Urothelium cell line (cell line): ENCODE measurements at regions not wholly inside any gene's neighbourhood (a gene's known extent, or its start where the extent isn't known, plus 50 kb on each side); places are given as distances from the start of the nearest gene placed in this dataset.
"Not testable (repeated sequence)": the region's sequence is repeated elsewhere in the genome, so short reads cannot be mapped to it uniquely, and the experiment has no call there.

Experiments used
- DNase-seq: peaks from one replicate; pipeline ENCODE4 v3.0.0; 2011; ENCODE audit warnings: low spot score, mixed read lengths
- FAIRE-seq: peaks from 2 replicates; lab custom pipeline; 2011; peaks lifted over from hg19 to GRCh38; lab: Jason Lieb, UNC

DNA sequence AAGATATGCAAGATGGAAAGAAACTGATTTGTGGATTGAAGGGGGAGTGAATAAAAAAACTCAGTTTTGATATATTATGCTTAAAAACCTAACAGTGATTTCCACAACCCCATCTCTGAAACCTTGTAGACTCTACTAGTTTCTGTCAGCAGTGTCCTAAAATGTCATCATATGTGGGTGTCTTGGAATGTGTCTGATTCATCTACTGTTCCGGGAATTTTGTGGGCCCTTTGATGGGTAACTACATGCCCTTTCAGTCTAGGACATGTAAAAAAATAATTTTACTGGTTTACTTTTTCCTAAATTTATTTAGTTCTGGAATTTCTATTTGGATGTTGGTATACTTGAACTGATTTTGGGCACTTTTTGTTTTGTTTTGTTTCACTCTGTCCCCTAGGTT, 118.9 kb upstream of the NMUR2 start:
- DNase-seq (peak; percentile 41), FAIRE-seq (no peak)

DNA sequence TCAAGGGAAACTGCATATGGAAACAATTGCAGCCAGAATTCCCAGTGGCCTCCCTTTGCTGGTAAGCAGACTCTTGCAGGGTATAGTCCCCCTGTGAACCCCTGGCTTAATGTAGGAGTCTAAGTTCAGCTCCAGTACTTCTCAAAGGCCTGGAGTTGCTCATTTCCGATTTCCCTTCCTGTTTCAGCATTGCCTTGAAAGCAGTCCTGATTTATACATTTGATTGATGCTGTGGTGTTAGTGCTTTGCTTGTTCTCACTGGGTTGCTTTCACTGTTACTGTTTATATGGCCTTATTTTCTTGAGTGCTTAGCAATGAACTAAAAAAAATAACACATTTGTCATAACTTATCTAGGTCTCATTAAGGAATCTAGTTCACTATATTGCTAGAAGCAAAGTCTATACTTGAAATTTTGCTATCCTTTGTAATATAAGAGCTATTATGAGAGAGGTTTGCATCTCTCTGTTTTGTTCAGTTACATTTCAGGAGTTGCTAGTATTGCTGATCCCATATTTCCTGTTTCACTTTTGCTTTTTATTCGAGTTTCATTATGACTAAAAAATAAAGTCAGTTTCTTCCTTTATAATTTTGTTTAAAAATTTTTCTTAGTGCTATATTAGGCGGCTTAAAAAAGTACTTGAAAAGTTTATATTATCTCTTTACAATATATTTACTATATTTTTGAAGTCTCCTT, 122.4 kb upstream of the NMUR2 start:
- no peak for FAIRE-seq
- DNase-seq = no peak

DNA sequence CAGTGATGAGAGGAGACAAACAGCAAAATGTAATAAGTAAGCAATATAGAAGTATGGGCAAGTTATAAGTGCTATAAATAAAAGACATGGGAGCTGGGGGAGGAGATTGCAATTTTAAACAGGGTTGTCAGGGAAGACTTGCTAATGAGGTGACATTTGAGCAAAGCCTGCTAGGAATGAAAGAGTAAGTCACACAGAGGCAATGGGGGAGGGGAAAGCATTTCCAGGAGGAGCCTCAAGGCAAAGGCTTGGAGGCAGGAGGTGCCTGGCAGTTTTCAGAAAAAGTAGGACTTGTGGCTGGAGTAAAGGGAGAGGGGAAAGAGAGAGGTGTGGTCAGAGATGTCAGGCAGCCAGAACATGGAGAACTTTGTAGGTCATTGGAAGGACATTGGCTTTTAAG, 124.4 kb upstream of the NMUR2 start:
- DNase-seq = no peak
- FAIRE-seq = no peak

DNA sequence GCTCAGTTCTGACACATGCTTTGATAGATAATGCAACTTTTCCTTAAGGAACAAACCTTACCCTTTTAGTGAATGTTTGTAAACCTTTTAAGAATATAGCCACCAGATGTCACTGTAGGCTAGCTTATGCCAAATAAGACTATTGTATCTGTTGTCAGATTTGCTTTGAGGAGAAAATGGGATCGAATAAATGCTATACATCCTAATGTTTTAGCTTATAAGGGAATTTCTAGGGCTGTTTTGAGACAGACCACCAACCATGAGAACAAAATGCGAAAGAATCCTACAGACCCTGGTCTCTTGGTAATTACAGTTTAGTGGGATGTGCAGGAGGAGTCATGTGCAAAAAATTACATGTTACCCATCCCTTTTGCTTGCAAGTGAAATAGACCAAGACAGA, 127.6 kb upstream of the NMUR2 start:
- DNase-seq = peak; percentile 40
- no peak for FAIRE-seq

DNA sequence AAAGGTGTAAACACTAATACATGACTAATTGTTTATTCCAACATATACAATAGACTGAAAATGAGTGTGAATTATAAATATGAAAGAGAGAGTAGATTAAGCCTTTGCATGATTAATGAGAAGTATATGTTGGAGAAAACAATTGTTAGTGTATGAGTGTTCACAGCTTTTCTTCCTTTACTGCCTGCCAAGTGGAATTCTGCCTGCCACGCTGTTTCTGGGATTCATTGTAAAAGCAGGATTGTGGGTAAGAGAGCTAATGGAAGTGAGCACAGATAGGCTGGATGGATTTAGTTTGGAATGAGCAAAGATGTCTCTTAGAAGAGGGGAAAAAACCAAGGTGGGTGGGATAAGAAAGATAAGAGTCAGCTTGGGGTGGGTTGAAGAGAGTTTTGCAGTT, 129.6 kb upstream of the NMUR2 start:
- DNase-seq (no peak), FAIRE-seq (no peak)

DNA sequence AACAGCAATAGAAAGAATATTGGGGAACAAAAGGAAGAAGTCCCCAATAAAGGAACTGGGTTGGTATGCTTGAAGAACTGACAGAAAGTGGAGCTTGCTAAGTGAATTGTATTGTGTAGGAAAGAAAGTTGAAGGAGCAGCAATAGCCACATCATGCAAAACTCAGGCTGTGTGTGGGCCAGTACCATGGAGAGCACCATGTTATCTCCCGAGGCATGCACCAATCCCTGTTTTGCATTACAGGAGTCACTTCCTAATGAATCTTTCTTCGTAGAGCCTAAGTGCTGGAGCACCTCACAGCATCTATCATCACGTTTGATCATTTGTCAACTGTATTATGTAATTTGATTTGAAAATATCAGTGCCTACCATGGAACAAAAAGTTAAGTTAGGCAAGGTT, 137.7 kb upstream of the NMUR2 start:
- FAIRE-seq (no peak), DNase-seq (peak; percentile 36)

DNA sequence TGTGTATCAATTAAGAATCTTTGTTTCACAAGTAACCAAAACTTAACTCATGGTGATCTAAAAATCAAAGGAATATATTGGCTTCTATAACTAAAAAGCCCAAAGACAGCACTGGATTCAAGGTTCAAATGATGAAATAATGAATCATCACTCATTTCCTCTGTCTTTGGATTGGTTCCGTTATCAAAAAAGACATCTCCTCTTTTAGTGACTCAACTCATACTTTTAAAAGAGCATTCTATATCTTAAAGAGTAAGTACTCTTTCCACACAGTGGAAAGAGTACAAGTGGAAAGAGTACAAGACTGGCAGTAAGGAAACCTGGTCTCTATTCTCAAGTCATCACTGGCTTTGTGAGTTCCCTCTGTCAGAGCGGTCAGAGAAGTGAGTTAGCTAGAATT, 141.4 kb upstream of the NMUR2 start:
- DNase-seq (no peak), FAIRE-seq (no peak)

DNA sequence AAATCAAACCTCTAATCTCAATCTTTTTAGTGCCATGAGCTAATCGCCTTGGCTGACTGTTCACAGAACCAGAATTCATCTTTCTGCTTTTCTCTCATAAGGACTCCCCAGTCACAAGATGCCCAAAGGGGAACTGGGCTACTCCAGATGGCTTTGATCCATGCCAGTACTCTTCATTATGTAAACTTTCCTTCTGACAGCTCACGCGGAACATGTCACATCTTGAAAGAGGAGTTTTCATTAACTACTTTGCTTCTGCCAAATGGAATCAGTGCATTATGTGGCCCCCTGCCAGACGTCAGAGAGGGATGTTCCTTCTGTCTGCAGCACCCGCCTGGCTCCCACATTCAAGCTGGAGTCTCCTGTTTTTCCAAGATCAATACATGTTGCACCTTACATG, 142.1 kb upstream of the NMUR2 start:
- DNase-seq = no peak

DNA sequence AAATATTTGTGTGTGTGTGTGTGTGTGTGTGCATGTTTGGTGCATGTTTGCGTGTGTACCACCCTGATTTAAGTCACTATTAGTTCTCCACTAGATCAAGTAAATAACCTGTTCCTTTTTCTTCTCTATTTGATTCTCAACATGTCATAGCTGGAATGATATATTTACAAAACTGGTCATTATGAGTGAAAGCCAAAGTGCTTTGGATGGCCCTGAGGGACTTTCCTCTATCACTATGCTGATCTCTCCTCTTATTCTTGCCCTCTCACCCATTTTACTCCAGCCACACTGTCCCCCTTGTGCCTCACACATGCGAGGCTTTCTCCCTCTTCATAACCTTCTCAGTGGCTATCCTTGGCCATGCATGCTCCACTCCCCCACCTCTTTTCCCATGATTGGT, 144.6 kb upstream of the NMUR2 start:
- FAIRE-seq = no peak
- no peak for DNase-seq

More for the DNA sequence above, 142.1 kb upstream of the NMUR2 start:
- FAIRE-seq = no peak

DNA sequence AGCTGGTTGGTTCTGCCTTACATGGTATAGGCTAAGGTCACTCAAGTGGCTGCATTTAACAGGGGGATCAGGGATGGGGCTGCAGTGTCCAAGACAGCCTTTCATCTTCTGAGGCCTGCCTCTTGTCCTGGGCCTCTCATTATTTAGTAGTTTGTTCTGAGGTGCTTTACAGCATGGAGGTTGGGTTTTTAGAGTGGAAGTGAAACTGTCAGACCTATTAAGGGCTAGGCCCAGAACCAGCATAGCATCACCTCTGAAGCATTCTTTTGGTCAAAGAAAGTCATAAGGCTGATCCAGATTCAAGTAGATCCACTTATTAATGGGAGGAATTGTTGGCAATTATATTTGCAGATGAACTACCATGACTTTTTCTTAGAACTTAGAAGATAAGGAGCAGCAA, 146.0 kb upstream of the NMUR2 start:
- FAIRE-seq (no peak), DNase-seq (no peak)

DNA sequence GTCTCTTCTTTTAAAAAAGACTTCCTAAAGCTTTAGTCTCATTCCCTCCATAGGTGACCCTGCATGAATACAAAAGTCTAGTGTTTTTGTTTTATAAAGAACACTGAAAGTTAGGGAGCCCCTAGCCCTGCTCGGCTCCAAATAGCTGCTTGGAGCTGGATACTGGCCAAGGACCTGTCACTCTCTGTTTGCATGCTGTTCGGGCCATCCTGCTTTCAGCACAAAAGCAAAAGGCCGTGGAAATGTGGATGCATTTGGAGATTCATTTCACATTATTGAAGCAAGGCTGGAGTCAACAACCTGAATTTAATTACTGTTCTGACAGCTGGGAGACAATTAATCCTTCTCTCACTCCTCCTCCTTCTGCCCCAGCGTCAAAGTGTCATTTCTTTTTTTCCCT, 151.7 kb upstream of the NMUR2 start:
- FAIRE-seq = no peak
- DNase-seq = no peak

DNA sequence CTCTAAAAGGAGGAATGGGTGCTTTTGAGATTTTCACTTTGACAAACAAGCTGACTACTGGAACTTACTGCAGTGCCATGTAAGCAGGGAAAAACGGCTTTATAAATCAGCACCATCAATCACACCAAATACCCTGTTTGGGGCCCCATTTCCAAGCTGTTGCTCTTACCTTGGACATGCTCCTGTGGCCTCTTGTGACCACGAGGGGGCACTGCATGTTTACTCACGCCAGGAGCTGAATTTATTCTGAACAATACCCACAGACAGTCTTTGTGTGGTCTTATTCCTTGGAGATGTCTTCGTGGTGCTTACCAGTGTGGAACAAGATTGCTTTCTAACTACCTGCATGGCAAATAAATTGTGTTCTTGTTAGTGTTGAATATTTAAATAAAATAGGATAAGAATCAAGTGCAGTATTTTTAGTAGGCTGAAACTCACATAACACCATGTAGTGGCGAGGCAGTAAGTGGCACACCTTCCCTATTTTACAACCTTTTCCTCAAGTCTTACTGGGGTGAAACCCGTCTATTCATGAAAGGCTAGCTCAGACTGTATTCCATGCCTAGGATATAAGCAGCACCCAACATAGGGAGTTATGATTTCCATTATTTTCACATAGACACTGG, 155.5 kb upstream of the NMUR2 start:
- DNase-seq (peak; percentile 61), FAIRE-seq (no peak)

DNA sequence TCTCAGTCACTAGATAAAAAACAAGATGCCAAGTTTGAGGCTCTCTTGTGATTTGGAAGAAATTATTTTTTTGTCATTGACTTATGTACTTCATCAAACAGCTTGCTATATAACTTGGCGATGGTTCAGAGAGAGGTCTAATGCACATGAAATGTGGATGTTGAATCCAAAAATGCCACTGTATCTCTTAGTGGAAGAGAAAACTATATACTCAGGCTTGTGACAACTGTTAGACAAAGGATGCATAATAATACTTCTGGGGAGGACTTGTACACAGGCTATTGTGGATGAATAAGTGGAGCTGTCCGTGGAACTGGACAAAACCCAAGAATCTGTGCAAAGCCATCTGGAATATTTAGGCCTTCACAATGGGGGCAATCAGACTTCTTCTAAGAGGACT, 162.9 kb upstream of the NMUR2 start:
- FAIRE-seq = no peak
- DNase-seq = no peak

DNA sequence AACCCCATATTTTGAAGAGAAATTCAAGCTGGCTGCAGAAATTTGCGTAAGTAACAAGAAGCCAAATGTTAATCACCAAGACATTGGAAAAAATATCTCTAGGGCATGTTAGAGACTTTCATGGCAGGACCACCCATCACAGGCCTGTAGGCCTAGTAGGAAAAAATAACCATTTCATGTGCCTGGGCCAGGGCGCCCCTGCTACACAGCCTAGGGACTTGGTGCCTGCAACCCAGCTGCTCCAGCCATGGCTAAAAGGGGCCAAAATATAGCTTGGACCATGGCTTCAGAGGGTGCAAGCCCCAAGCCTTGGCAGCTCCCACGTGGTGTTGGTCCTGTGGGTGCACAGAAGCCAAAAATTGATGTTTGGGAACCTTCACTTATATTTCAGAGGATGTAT, 167.7 kb upstream of the NMUR2 start:
- FAIRE-seq = no peak
- DNase-seq = no peak

DNA sequence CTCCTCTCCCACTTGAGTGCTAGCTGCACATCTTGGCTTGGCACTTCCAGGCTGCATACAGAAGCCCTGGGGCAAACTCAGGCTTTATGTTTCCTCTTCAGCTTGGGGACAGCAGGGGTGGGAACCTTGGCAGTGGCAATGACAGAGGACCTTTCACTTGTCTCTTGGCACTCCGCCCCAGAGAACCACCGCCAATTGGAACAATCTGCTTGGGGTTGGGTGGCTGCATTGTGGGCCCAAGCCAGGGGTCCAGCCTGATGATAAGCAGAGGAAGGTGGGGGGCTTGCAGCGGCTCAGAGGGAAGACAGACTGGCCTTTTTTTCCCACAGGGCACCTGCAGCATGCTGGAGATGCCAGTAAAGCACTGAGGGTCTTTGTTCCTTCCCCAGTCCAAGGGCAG, 179.0 kb upstream of the NMUR2 start:
- no peak for FAIRE-seq

DNA sequence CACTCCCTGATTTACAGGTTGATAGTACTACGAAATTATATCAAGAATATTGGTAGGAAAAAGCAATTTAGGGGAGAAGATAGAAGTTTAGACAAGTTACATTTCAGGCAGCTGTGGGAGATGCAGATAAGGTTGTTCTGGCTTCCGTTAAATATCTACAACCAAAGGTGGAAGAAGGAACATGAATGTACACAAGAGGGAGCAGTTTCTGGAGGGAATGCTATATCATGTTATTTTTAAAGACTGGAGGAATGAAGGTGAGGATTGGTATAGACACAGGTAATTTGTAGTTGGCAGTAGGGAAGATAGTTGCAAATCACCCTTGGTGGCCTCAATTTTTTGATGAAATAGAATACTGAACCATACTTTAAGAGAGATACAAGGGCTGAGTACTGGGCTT, 187.3 kb upstream of the NMUR2 start:
- no peak for DNase-seq
- FAIRE-seq = no peak

More for the DNA sequence above, 179.0 kb upstream of the NMUR2 start:
- no peak for DNase-seq

DNA sequence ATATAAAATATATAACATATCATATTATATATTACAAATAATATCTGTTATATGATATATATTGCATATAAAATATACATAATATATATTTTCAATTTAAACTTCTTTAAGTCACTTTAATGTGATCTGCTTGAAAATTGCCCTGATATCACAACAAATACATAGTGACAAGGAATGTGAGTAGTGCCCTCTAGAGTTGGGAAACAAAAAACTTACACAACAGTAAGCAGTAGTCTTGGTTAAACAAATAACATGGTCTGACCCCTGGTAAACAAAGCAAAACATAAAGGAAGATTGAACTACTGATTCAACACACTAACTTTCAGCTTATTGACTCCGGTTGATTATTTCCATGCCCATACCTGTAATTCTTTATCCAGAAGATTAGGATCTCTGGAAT, 188.3 kb upstream of the NMUR2 start:
- FAIRE-seq (no peak), DNase-seq (no peak)

DNA sequence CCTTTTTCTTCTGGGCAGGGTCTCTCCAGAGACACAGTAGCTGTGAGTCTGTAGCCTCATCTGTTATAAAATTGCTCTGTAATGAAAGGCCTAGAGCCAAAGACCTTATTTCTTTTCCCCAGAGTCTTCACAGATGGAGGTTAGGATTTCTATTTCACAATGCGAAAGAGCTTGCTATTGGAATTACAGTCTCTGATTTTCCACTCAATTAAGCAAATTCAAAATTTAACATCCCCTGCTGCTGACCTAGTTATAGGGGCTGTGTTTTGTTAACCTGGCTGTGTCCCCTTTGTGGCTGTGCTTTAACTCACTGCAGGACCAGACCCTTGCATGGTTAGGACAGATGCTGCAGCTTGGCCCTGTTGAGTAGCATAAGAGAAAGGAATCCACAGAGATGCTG, 190.3 kb upstream of the NMUR2 start:
- no peak for FAIRE-seq
- DNase-seq = no peak

DNA sequence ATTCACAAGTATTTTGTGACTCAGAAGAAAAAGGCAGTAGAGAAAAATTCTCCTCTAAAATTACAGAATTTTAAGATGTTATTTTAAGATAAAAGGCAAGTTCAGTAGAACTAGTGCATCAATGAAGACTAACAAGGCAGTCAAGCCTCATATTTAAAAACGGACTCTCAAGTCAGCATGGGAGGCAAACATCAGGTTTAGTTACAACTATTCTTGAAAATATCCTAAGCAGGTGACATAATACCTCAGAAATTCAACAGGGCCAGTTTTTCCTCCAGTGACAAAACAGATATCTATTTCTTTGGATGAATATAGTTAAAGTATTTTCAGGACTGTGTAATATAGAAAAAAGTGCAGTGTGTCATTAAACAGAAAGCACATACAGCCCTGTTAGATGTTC, 194.0 kb upstream of the NMUR2 start:
- DNase-seq (no peak), FAIRE-seq (no peak)

DNA sequence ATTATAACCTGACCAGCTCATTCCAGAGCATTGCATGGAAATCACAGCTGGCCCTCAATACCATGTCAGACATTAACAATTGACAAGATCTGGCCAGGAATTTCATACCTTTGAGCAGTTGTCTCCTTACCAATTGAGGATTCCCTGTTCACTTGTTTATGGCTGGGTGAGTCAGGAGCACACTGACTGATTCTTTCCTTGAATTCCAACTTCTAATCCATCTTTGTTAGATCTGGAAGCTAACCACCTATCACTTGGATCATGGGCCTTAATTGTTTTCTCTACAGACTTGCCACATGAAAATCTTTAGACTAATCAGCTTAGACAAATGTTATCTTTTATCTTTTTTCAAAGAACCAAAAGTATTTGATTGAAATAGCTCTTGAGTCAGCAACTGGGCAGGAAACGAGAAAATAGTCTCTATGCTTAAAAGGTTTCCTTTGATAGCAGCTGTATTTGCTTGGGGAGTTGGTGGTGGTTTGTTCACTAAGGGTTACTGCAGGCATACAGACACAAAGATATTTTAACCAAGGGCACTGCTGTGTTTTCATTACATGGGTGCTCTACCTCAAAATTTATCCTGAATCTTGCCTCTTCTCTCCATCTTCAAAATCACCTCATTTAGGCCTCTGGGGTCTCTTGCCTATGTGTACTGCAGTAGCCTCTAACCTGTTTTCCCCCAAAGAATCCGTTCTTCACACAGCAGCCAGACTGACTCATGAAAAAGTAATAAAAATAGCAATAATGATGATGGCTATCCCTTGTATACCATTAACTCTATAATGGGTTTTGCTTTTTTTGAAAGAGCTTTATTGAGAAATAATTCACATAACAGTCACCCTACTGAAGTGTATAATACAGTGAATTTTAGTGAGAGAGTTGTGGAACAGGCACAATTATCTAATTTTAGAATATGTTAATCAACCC, 197.0 kb upstream of the NMUR2 start:
- FAIRE-seq (no peak), DNase-seq (no peak)

DNA sequence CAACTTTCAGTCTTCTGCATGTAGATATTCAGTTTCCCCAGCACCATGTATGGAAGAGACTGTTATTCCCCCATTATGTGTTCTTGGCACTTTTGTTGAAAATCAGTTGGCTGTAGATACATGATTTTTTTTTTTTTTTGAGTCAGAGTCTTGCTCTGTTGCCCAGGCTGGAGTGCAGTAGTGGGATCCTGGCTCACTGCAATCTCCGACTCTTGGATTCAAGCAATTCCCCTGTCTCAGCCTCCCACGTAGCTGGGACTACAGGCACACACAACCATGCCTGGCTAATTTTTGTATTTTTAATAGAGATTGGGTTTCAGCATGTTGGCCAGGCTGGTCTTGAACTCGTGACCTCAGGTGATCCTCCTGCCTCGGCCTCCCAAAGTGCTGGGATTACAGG, 201.0 kb upstream of the NMUR2 start:
- FAIRE-seq, DNase-seq: not testable (repeated sequence)
